ENCODE measurements at regions not wholly inside any gene's neighbourhood (a gene's known extent, or its start where the extent isn't known, plus 50 kb on each side); places are given as distances from the start of the nearest gene placed in this dataset.

- TF ChIP-seq POLR2AphosphoS5 (IDR thresholded peaks at IDR 0.05; ENCODE audit: low read depth, low read length): no peak
- no peak for TF ChIP-seq RAD21 (IDR thresholded peaks at IDR 0.05; ENCODE audit: low read depth)
- no peak for TF ChIP-seq CTCF (IDR thresholded peaks at IDR 0.05 in 2 of 3, conservative IDR thresholded peaks at IDR 0.05 in 1 of 3; ENCODE audit: borderline replicate concordance in 1 of 3, insufficient read depth in 1 of 3, low read depth in 2 of 3, low read length in 2 of 3)
- no peak for TF ChIP-seq POLR2A (IDR thresholded peaks at IDR 0.05; ENCODE audit: borderline replicate concordance, extremely low read depth, insufficient read depth, insufficient read length)
These were observed 155.9 kb downstream of the QRSL1 start for GRCh38 chr6:106785298-106785697.
